DND-41 (cell line): ENCODE measurements at regions not wholly inside any gene's neighbourhood (a gene's known extent, or its start where the extent isn't known, plus 50 kb on each side); places are given as distances from the start of the nearest gene placed in this dataset.

Experiments used
- EZH2 ChIP-seq: IDR thresholded peaks from 3 replicates; pipeline ENCODE4 v1.6.1; 2012; ENCODE audit warnings: borderline replicate concordance, low read depth, mild to moderate bottlenecking, moderate library complexity, low read length, inconsistent platforms; ENCODE audit not compliant: severe bottlenecking
- TF ChIP-seq, protein P1 (sequence below): IDR thresholded peaks from 2 replicates; pipeline ENCODE4 v1.5.1; 2012; ENCODE audit warnings: borderline replicate concordance, low read length, moderate library complexity, mild to moderate bottlenecking; ENCODE audit not compliant: poor library complexity, severe bottlenecking; ENCODE audit errors: extremely low read depth

DNA sequence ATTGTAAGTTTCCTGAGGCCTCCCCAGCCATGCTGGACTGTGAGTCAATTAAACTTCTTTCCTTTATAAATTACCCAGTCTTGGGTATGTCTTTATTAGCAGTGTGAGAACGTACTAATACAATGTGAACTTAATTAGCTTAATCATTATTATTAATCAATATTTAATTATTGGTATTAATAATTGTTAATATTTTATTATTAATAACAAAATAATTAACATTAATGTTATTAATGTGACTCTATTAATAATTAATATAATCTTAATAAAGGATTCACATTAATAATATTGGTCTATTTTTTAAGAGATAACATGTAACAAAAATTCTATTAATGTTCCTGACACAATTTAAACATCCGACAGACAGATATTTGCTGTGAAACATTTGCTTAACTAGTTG lies 164.9 kb upstream of the ATF7IP start:
- TF ChIP-seq EZH2: no peak
- TF ChIP-seq, protein P1, sequence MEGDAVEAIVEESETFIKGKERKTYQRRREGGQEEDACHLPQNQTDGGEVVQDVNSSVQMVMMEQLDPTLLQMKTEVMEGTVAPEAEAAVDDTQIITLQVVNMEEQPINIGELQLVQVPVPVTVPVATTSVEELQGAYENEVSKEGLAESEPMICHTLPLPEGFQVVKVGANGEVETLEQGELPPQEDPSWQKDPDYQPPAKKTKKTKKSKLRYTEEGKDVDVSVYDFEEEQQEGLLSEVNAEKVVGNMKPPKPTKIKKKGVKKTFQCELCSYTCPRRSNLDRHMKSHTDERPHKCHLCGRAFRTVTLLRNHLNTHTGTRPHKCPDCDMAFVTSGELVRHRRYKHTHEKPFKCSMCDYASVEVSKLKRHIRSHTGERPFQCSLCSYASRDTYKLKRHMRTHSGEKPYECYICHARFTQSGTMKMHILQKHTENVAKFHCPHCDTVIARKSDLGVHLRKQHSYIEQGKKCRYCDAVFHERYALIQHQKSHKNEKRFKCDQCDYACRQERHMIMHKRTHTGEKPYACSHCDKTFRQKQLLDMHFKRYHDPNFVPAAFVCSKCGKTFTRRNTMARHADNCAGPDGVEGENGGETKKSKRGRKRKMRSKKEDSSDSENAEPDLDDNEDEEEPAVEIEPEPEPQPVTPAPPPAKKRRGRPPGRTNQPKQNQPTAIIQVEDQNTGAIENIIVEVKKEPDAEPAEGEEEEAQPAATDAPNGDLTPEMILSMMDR: no peak
